ENCODE measurements at regions not wholly inside any gene's neighbourhood (a gene's known extent, or its start where the extent isn't known, plus 50 kb on each side); places are given as distances from the start of the nearest gene placed in this dataset.

GRCh38 chr11:45454917-45455401, 168.8 kb upstream of the SYT13 start:
- DNase-seq (no peak), ATAC-seq (ENCODE audit: low read depth in 2 of 2) (no peak)
- Mint-ChIP-seq H3K36me3 (no peaks in the 10 kb centered on the region), H3K4me1 (no peaks in the 10 kb centered on the region), H3K27me3 (peaks cover 11 to 36% (median 12%) of the 10 kb centered on the region in 3 donors), H3K9me3 (peaks cover 0 to 5% (median 0%) of the 10 kb centered on the region in 7 donors), H3K4me3 (no peak overlapping the region), H3K27ac (no peak overlapping the region)

GRCh38 chr11:45453721-45454120, 167.6 kb upstream of the SYT13 start:
- H3K27ac Mint-ChIP-seq: no peak overlapping the region
- peaks cover 15 to 35% (median 22%) of the 10 kb centered on the region in 3 donors for H3K27me3 Mint-ChIP-seq
- no peak for DNase-seq
- peaks cover 0 to 5% (median 0%) of the 10 kb centered on the region in 7 donors for H3K9me3 Mint-ChIP-seq
- no peak for ATAC-seq (ENCODE audit: low read depth in 2 of 2)
- no peak overlapping the region for H3K4me3 Mint-ChIP-seq
- no peaks in the 10 kb centered on the region for H3K36me3 Mint-ChIP-seq
- no peaks in the 10 kb centered on the region for H3K4me1 Mint-ChIP-seq

- H3K27me3 Mint-ChIP-seq: peaks cover 15 to 22% (median 17%) of the 10 kb centered on the region in 3 donors
- no peaks in the 10 kb centered on the region for H3K4me1 Mint-ChIP-seq
- DNase-seq (no peak), ATAC-seq (ENCODE audit: low read depth in 2 of 2) (no peak)
- H3K36me3 Mint-ChIP-seq: no peaks in the 10 kb centered on the region
- peaks cover 0 to 5% (median 0%) of the 10 kb centered on the region in 7 donors for H3K9me3 Mint-ChIP-seq
- no peak overlapping the region for H3K4me3 Mint-ChIP-seq
- no peak overlapping the region for H3K27ac Mint-ChIP-seq
Measured at GRCh38 chr11:45451766-45452440, 165.8 kb upstream of the SYT13 start.

- no peaks in the 10 kb centered on the region for H3K36me3 Mint-ChIP-seq
- H3K27ac Mint-ChIP-seq: no peak overlapping the region
- DNase-seq (no peak), ATAC-seq (ENCODE audit: low read depth in 2 of 2) (no peak)
- no peak overlapping the region for H3K4me3 Mint-ChIP-seq
- H3K4me1 Mint-ChIP-seq: no peaks in the 10 kb centered on the region
- H3K27me3 Mint-ChIP-seq: peaks cover 3 to 14% (median 7%) of the 10 kb centered on the region in 3 donors
- H3K9me3 Mint-ChIP-seq: no peaks in the 10 kb centered on the region
Measured at GRCh38 chr11:45450189-45450588, 164.0 kb upstream of the SYT13 start.

- Mint-ChIP-seq H3K4me1 (no peaks in the 10 kb centered on the region), H3K27ac (peak overlapping the region in 1 of 6 donors; percentile 38), H3K36me3 (no peaks in the 10 kb centered on the region), H3K4me3 (no peak overlapping the region), H3K9me3 (no peaks in the 10 kb centered on the region), H3K27me3 (peaks cover 0 to 14% (median 4%) of the 10 kb centered on the region in 3 donors)
- no peak for ATAC-seq (ENCODE audit: low read depth in 2 of 2)
- DNase-seq: no peak
Measured at GRCh38 chr11:45449036-45449601, 163.0 kb upstream of the SYT13 start.

- no peaks in the 10 kb centered on the region for H3K9me3 Mint-ChIP-seq
- DNase-seq (no peak), ATAC-seq (ENCODE audit: low read depth in 2 of 2) (no peak)
- H3K4me1 Mint-ChIP-seq: no peaks in the 10 kb centered on the region
- peaks cover 3 to 14% (median 4%) of the 10 kb centered on the region in 3 donors for H3K27me3 Mint-ChIP-seq
- H3K4me3 Mint-ChIP-seq: no peak overlapping the region
- no peaks in the 10 kb centered on the region for H3K36me3 Mint-ChIP-seq
- H3K27ac Mint-ChIP-seq: peak overlapping the region in 1 of 6 donors; percentile 61
Measured at GRCh38 chr11:45448561-45448960, 162.4 kb upstream of the SYT13 start.

GRCh38 chr11:45446998-45447397, 160.9 kb upstream of the SYT13 start:
- ATAC-seq (ENCODE audit: low read depth in 2 of 2) (no peak), DNase-seq (no peak)
- no peak overlapping the region for H3K4me3 Mint-ChIP-seq
- no peak overlapping the region for H3K27ac Mint-ChIP-seq
- H3K27me3 Mint-ChIP-seq: peaks cover 4 to 13% (median 12%) of the 10 kb centered on the region in 3 donors
- no peaks in the 10 kb centered on the region for H3K36me3 Mint-ChIP-seq
- no peaks in the 10 kb centered on the region for H3K4me1 Mint-ChIP-seq
- H3K9me3 Mint-ChIP-seq: no peaks in the 10 kb centered on the region

- no peak for DNase-seq
- no peak for ATAC-seq (ENCODE audit: low read depth in 2 of 2)
- H3K4me3 Mint-ChIP-seq: no peak overlapping the region
- peaks cover 8 to 13% (median 12%) of the 10 kb centered on the region in 3 donors for H3K27me3 Mint-ChIP-seq
- no peaks in the 10 kb centered on the region for H3K9me3 Mint-ChIP-seq
- H3K4me1 Mint-ChIP-seq: no peaks in the 10 kb centered on the region
- H3K36me3 Mint-ChIP-seq: no peaks in the 10 kb centered on the region
- H3K27ac Mint-ChIP-seq: no peak overlapping the region
Measured at GRCh38 chr11:45446434-45446833, 160.3 kb upstream of the SYT13 start.

- H3K4me1 Mint-ChIP-seq: no peaks in the 10 kb centered on the region
- H3K27ac Mint-ChIP-seq: no peak overlapping the region
- no peaks in the 10 kb centered on the region for H3K36me3 Mint-ChIP-seq
- peaks cover 2 to 13% (median 9%) of the 10 kb centered on the region in 7 donors for H3K9me3 Mint-ChIP-seq
- H3K4me3 Mint-ChIP-seq: no peak overlapping the region
- H3K27me3 Mint-ChIP-seq: peaks cover 8 to 17% (median 13%) of the 10 kb centered on the region in 3 donors
- DNase-seq (no peak), ATAC-seq (ENCODE audit: low read depth in 2 of 2) (no peak)
Measured at GRCh38 chr11:45444796-45445195, 158.7 kb upstream of the SYT13 start.

- Mint-ChIP-seq H3K4me3 (no peak overlapping the region), H3K36me3 (no peaks in the 10 kb centered on the region), H3K27ac (no peak overlapping the region), H3K4me1 (no peaks in the 10 kb centered on the region), H3K27me3 (peaks cover 3 to 27% (median 18%) of the 10 kb centered on the region in 3 donors), H3K9me3 (peaks cover 5 to 25% (median 14%) of the 10 kb centered on the region in 7 donors)
- DNase-seq (no peak), ATAC-seq (ENCODE audit: low read depth in 2 of 2) (no peak)
Measured at GRCh38 chr11:45440111-45440510, 154.0 kb upstream of the SYT13 start.

- H3K36me3 Mint-ChIP-seq: no peaks in the 10 kb centered on the region
- no peak for DNase-seq
- H3K4me3 Mint-ChIP-seq: no peak overlapping the region
- peaks cover 5 to 25% (median 14%) of the 10 kb centered on the region in 7 donors for H3K9me3 Mint-ChIP-seq
- ATAC-seq (ENCODE audit: low read depth in 2 of 2): no peak
- H3K27me3 Mint-ChIP-seq: peaks cover 3 to 42% (median 22%) of the 10 kb centered on the region in 3 donors
- no peaks in the 10 kb centered on the region for H3K4me1 Mint-ChIP-seq
- H3K27ac Mint-ChIP-seq: no peak overlapping the region
Measured at GRCh38 chr11:45436966-45437365, 150.8 kb upstream of the SYT13 start.

GRCh38 chr11:45436118-45436517, 150.0 kb upstream of the SYT13 start:
- no peaks in the 10 kb centered on the region for H3K36me3 Mint-ChIP-seq
- H3K9me3 Mint-ChIP-seq: peaks cover 5 to 25% (median 13%) of the 10 kb centered on the region in 7 donors
- peaks cover 3 to 35% (median 22%) of the 10 kb centered on the region in 3 donors for H3K27me3 Mint-ChIP-seq

GRCh38 chr11:45435706-45436105, 149.6 kb upstream of the SYT13 start:
- no peak for ATAC-seq (ENCODE audit: low read depth in 2 of 2)
- Mint-ChIP-seq H3K27me3 (peaks cover 3 to 31% (median 23%) of the 10 kb centered on the region in 3 donors), H3K9me3 (peaks cover 5 to 22% (median 10%) of the 10 kb centered on the region in 7 donors), H3K36me3 (no peaks in the 10 kb centered on the region), H3K27ac (no peak overlapping the region), H3K4me1 (no peaks in the 10 kb centered on the region), H3K4me3 (peak overlapping the region in 1 of 8 donors; percentile 54)
- DNase-seq: no peak

More at GRCh38 chr11:45436118-45436517, 150.0 kb upstream of the SYT13 start:
- Mint-ChIP-seq H3K27ac (no peak overlapping the region), H3K4me3 (no peak overlapping the region), H3K4me1 (no peaks in the 10 kb centered on the region)
- no peak for DNase-seq
- ATAC-seq (ENCODE audit: low read depth in 2 of 2): no peak

GRCh38 chr11:45432910-45433309, 146.8 kb upstream of the SYT13 start:
- Mint-ChIP-seq H3K27ac (no peak overlapping the region), H3K4me1 (no peaks in the 10 kb centered on the region), H3K36me3 (no peaks in the 10 kb centered on the region), H3K27me3 (peaks cover 15 to 46% (median 45%) of the 10 kb centered on the region in 3 donors), H3K4me3 (no peak overlapping the region), H3K9me3 (peaks cover 0 to 3% (median 0%) of the 10 kb centered on the region in 7 donors)
- DNase-seq (no peak), ATAC-seq (ENCODE audit: low read depth in 2 of 2) (no peak)

All from naive B cell (primary cell).